Type B pancreatic cell (in vitro differentiated cells): ENCODE measurements at regions not wholly inside any gene's neighbourhood (a gene's known extent, or its start where the extent isn't known, plus 50 kb on each side); places are given as distances from the start of the nearest gene placed in this dataset.

Experiments
- DNase-seq: peaks from one replicate; pipeline ENCODE4 v3.0.0; 2021; ENCODE audit warnings: mixed read lengths; ENCODE audit not compliant: unreplicated experiment; ENCODE audit errors: extremely low spot score
- H3K27ac Mint-ChIP-seq: 2 replicates; pipeline ENCODE4 v1.8.0; 2021; ENCODE audit warnings: mild to moderate bottlenecking, mixed read lengths
- H3K27me3 Mint-ChIP-seq: 2 replicates; pipeline ENCODE4 v1.8.0; 2021; ENCODE audit warnings: mixed read lengths
- H3K36me3 Mint-ChIP-seq: 2 replicates; pipeline ENCODE4 v1.8.0; 2021; ENCODE audit warnings: mixed read lengths
- H3K4me1 Mint-ChIP-seq: one replicate; pipeline ENCODE4 v1.8.0; 2021; ENCODE audit warnings: mixed read lengths; ENCODE audit not compliant: unreplicated experiment
- H3K4me3 Mint-ChIP-seq: 2 replicates; pipeline ENCODE4 v1.8.0; 2021; ENCODE audit warnings: mild to moderate bottlenecking, mixed read lengths
- H3K9me3 Mint-ChIP-seq: 2 replicates; pipeline ENCODE4 v1.8.0; 2021; ENCODE audit warnings: mixed read lengths
- TF ChIP-seq, protein P1 (sequence below): fragments of 200-600 bp; sonication (generic); conservative IDR thresholded peaks from 2 replicates; pipeline ENCODE4 v1.5.0; 2021; ENCODE audit warnings: antibody characterized with exemption, mild to moderate bottlenecking

DNA sequence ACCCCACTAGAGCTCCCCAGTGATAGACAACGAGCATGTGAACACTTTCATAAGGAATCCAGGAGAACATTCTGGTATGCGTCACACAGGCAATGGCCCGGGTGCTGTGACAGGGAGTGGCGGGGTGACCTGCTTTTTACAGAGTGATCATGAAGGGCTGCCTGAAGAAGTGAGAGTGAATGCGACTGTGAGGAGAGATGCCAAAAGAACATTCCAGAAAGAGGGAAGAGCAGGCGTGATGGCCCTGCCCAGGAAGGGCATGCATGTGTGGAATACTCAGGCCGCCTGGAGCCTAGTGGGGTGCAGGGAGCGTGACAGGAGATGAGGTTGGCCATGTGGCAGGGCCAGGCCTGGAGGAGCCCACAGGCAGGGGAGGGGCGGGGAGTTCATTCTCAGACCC is 53.8 kb downstream of the FZD10 start:
- TF ChIP-seq, protein P1, sequence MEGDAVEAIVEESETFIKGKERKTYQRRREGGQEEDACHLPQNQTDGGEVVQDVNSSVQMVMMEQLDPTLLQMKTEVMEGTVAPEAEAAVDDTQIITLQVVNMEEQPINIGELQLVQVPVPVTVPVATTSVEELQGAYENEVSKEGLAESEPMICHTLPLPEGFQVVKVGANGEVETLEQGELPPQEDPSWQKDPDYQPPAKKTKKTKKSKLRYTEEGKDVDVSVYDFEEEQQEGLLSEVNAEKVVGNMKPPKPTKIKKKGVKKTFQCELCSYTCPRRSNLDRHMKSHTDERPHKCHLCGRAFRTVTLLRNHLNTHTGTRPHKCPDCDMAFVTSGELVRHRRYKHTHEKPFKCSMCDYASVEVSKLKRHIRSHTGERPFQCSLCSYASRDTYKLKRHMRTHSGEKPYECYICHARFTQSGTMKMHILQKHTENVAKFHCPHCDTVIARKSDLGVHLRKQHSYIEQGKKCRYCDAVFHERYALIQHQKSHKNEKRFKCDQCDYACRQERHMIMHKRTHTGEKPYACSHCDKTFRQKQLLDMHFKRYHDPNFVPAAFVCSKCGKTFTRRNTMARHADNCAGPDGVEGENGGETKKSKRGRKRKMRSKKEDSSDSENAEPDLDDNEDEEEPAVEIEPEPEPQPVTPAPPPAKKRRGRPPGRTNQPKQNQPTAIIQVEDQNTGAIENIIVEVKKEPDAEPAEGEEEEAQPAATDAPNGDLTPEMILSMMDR: no peak
- H3K4me3 Mint-ChIP-seq: no peak overlapping the region
- peaks cover 19% of the 10 kb centered on the region for H3K9me3 Mint-ChIP-seq
- H3K27ac Mint-ChIP-seq: peak overlapping the region; percentile 69
- peaks cover 4% of the 10 kb centered on the region for H3K36me3 Mint-ChIP-seq
- H3K27me3 Mint-ChIP-seq: peaks cover 47% of the 10 kb centered on the region
- DNase-seq: no peak
- H3K4me1 Mint-ChIP-seq: peaks cover 41% of the 10 kb centered on the region

DNA sequence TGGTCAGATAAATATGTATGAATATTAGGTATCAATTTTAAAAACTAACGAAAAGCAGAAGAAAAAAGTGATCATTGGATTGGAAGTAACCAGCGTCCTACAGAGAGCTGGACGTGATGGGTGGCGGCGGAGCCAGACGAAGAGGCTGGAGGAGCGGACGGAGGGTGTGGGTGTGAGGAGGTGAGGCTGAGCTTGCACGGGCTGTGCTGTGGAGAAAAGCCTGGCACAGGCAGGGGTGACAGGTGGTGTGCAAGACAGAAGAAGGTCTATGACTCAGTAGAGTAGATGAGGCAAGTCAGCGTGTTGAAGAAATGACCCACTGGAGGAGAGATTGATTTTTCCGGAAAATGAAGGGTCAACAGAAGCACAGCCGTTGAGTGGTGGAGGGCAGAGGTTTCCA is 56.4 kb downstream of the FZD10 start:
- Mint-ChIP-seq H3K9me3 (peaks cover 19% of the 10 kb centered on the region), H3K4me3 (no peak overlapping the region), H3K4me1 (peaks cover 36% of the 10 kb centered on the region), H3K36me3 (peaks cover 8% of the 10 kb centered on the region), H3K27ac (peak overlapping the region; percentile 4), H3K27me3 (peaks cover 65% of the 10 kb centered on the region)
- TF ChIP-seq, protein P1: no peak
- DNase-seq: no peak

DNA sequence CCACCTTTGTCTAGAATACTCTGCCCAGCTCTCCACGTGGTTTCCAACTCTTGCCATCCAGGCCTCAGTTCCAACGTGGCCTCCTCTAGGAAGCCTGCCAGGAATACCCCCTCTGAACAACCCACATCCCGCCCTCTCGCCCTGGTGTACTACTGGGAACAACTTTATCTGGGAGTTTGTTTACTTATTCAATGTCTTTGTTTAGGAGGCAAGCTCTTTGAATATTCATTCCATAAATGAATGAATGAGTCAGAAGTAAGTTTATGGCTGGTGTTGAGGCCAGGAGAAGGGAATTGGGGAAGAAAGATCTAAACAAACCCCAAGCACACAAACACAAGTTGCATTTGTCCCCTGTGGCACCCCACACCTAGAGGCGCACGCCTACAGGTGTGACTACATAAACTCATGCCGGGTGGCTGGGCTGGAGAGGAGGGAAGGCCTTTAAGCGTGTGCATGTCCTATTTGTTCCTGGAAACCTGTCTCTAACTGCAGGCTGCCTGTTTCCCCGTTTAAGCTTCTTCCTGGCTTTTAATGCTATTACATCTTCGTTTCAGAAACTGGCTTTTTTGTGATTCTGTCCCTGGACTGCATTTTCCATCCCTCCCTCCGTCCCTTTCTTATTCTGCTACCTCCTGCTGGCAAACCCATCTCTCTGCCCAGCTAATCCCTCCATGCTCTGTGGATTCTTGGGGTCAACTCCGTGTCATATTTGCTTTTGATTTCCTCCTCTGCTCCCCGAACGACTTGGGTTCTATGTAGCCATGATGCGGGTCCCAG is 57.9 kb downstream of the FZD10 start:
- DNase-seq: no peak
- H3K4me1 Mint-ChIP-seq: peaks cover 25% of the 10 kb centered on the region
- peaks cover 56% of the 10 kb centered on the region for H3K27me3 Mint-ChIP-seq
- peaks cover 8% of the 10 kb centered on the region for H3K36me3 Mint-ChIP-seq
- peaks cover 14% of the 10 kb centered on the region for H3K9me3 Mint-ChIP-seq
- no peak overlapping the region for H3K27ac Mint-ChIP-seq
- TF ChIP-seq, protein P1: no peak
- H3K4me3 Mint-ChIP-seq: peak overlapping the region; percentile 33

DNA sequence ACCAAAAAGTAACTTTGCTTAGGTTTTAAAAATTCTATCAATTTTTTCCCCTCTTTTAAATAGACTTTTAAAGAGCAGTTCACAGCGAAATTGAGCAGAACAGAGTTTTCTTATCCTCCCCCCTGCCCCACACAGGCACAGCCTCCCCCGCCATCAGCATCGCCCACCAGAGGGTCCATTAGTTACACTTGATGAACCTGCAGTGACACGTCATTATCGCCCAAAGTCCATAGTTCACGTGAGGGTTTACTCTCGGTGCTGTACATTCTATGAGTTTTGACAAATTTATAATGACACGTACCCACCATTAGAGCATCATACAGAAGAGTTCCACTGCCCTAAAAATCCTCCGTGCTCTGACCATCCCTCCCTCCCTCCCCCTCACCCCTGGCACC is 58.4 kb downstream of the FZD10 start:
- Mint-ChIP-seq H3K4me1 (peaks cover 19% of the 10 kb centered on the region), H3K4me3 (peak overlapping the region; percentile 33), H3K9me3 (peaks cover 14% of the 10 kb centered on the region), H3K27ac (no peak overlapping the region), H3K36me3 (peaks cover 8% of the 10 kb centered on the region), H3K27me3 (peaks cover 51% of the 10 kb centered on the region)
- TF ChIP-seq, protein P1: no peak
- no peak for DNase-seq

DNA sequence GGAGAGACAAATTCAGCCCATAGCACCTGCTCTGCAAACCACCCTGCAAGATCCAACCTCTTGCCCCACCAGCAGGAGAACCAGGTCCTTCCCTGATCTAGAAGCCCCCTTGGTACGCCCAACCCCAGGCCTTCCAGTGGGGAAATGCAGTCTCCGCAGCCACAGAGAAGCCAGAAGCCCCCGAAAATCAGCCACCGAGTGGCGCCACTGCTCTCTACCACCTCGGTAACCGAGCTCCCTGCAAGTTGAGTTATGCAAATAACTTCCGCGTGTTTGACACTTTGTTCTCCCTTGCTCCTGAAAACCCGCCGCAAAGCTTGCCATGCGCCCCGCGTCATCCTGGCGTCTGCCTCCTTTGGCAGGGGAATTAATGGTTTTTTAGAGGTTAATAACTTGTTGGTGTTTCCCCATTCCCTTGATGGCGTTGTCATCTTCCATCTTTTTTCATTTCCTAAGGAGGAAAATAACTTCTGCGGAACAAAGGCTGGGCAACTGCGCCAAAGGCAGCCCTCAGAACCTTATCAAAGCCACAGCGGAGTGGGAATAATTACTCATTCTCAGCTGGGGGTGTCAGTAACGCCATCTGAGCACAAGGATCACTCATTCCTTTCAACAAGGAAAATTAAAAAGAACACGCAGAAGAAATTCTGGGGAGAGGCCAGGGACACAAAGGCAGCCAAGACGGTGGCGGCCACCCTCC is 60.4 kb downstream of the FZD10 start:
- Mint-ChIP-seq H3K36me3 (peaks cover 4% of the 10 kb centered on the region), H3K4me3 (peak overlapping the region; percentile 52), H3K4me1 (peaks cover 18% of the 10 kb centered on the region), H3K9me3 (peaks cover 8% of the 10 kb centered on the region), H3K27me3 (peaks cover 48% of the 10 kb centered on the region), H3K27ac (no peak overlapping the region)
- DNase-seq: no peak
- TF ChIP-seq, protein P1: peak; percentile 28
